HCT116 (cell line): ENCODE measurements at regions not wholly inside any gene's neighbourhood (a gene's known extent, or its start where the extent isn't known, plus 50 kb on each side); places are given as distances from the start of the nearest gene placed in this dataset.

Experiments
- ATAC-seq: fragments of 200-7000 bp; cut with Tn5 transposase; 2 replicates; pipeline ENCODE4 v1.9.1; 2020; ENCODE audit warnings: mild to moderate bottlenecking, moderate library complexity
- BruUV-seq: library from RNA; stranded (reverse); fragments of 400-500 nt; replicated peaks from 2 replicates; lab custom pipeline; 2021; lab: Mats Ljungman, UMichigan
- CTCF ChIA-PET: fragments of 300-600 bp; sonication (Branson Sonifier 250); formaldehyde crosslinking; loops from one replicate; lab custom pipeline; 2021; ENCODE audit warnings: antibody characterized with exemption; lab: Charles Lee
- POLR2A ChIA-PET: fragments of 300-600, 350-600 bp; sonication (Branson Sonifier 250); formaldehyde crosslinking; loops from one replicate; lab custom pipeline; 2021; ENCODE audit warnings: antibody characterized with exemption; lab: Charles Lee
- RAD21 ChIA-PET, 2 experiments: fragments of 300-600 bp; sonication (Branson Sonifier 250); formaldehyde crosslinking; loops; one replicate each; lab custom pipeline; 2023; ENCODE audit warnings: low total read pairs in 2 of 2; ENCODE audit not compliant: uncharacterized antibody in 2 of 2, unreplicated experiment in 2 of 2, low non-redundant PET in 1 of 2; lab: Charles Lee
- DNase-seq: peaks from one replicate; pipeline ENCODE4 v3.0.0-alpha.2; 2010; ENCODE audit warnings: low read depth, low spot score
- H2AFZ ChIP-seq: fragments of 200-600 bp; shearing (Covaris generic), sonication (generic); 2 replicates; pipeline ENCODE4 v1.6.1; 2017; ENCODE audit warnings: low read depth, mixed run types, mixed read lengths, antibody characterized with exemption, low read length; ENCODE audit not compliant: poor library complexity, severe bottlenecking
- H3K27ac ChIP-seq: 2 replicates; pipeline ENCODE4 v1.5.1; 2012; ENCODE audit warnings: low read depth, low read length
- H3K27me3 ChIP-seq: fragments of 200-600 bp; sonication (generic); 2 replicates; pipeline ENCODE4 v1.6.1; 2016; ENCODE audit warnings: mixed run types, low read length, mixed read lengths; ENCODE audit not compliant: insufficient read depth
- H3K36me3 ChIP-seq, 2 experiments: fragments of 200-500 bp in 1 of 2; fragments of 200-600 bp in 1 of 2; sonication (Bioruptor generic) in 1 of 2; sonication (generic) in 1 of 2; 2 replicates each; pipeline versions ENCODE4 v1.5.1 to v1.6.1; 2014 to 2016; ENCODE audit warnings: low read length in 2 of 2, inconsistent platforms in 1 of 2, mixed read lengths in 1 of 2, mixed run types in 1 of 2; ENCODE audit not compliant: insufficient read depth in 2 of 2, control insufficient read depth in 1 of 2
- H3K4me1 ChIP-seq, 2 experiments: fragments of 200-600 bp in 1 of 2; sonication (generic) in 1 of 2; 2 replicates each; pipeline versions ENCODE4 v1.5.1 to v1.6.1; 2012 to 2017; ENCODE audit warnings: low read length in 2 of 2, inconsistent platforms in 1 of 2, mild to moderate bottlenecking in 1 of 2, mixed read lengths in 1 of 2, mixed run types in 1 of 2, moderate library complexity in 1 of 2; ENCODE audit not compliant: insufficient read depth in 2 of 2, control insufficient read depth in 1 of 2
- H3K4me2 ChIP-seq: fragments of 200-600 bp; sonication (generic); 2 replicates; pipeline ENCODE4 v1.6.1; 2017; ENCODE audit warnings: mixed run types, low read length, mixed read lengths
- H3K4me3 ChIP-seq, 2 experiments: fragments of 200-600 bp in 1 of 2; sonication (generic) in 1 of 2; replicated peaks in 1 of 2; 2 replicates each; pipeline ENCODE4 v1.5.1; 2011 to 2016; ENCODE audit warnings: low read length in 2 of 2, control low read depth in 1 of 2, low read depth in 1 of 2, mild to moderate bottlenecking in 1 of 2, mixed read lengths in 1 of 2, mixed run types in 1 of 2
- H3K79me2 ChIP-seq: fragments of 200-600 bp; sonication (generic); 2 replicates; pipeline ENCODE4 v1.6.1; 2017; ENCODE audit warnings: mild to moderate bottlenecking, mixed run types, low read length, moderate library complexity, mixed read lengths; ENCODE audit not compliant: insufficient read depth
- H3K9ac ChIP-seq: fragments of 200-600 bp; sonication (generic); 2 replicates; pipeline ENCODE4 v1.6.1; 2016; ENCODE audit warnings: low read length, mixed read lengths
- H3K9me2 ChIP-seq: fragments of 200-600 bp; sonication (generic), shearing (Covaris generic); 2 replicates; pipeline ENCODE4 v1.6.1; 2017; ENCODE audit warnings: mixed run types, mild to moderate bottlenecking, moderate library complexity; ENCODE audit not compliant: insufficient read depth
- H3K9me3 ChIP-seq, 2 experiments: fragments of 200-500 bp in 1 of 2; fragments of 200-600 bp in 1 of 2; sonication (Bioruptor generic) in 1 of 2; sonication (generic) in 1 of 2; 2 replicates each; pipeline ENCODE4 v1.6.1; 2014 to 2017; ENCODE audit warnings: low read length in 2 of 2, mixed read lengths in 2 of 2, inconsistent platforms in 1 of 2, low read depth in 1 of 2, mild to moderate bottlenecking in 1 of 2, mixed run types in 1 of 2, moderate library complexity in 1 of 2; ENCODE audit not compliant: control insufficient read depth in 1 of 2, insufficient read depth in 1 of 2
- H4K20me1 ChIP-seq: fragments of 200-600 bp; sonication (generic), shearing (Covaris generic); 2 replicates; pipeline ENCODE4 v1.6.1; 2017; ENCODE audit warnings: mixed run types, mild to moderate bottlenecking, moderate library complexity; ENCODE audit not compliant: insufficient read depth
- CBX3 ChIP-seq: IDR thresholded peaks from 2 replicates; pipeline ENCODE4 v1.6.1; 2012; ENCODE audit warnings: low read depth
- CEBPB ChIP-seq: IDR thresholded peaks from 2 replicates; pipeline ENCODE4 v1.6.1; 2012; ENCODE audit warnings: low read depth
- ELF1 ChIP-seq: IDR thresholded peaks from 2 replicates; pipeline ENCODE4 v1.6.1; 2012; ENCODE audit warnings: low read depth, borderline replicate concordance
- EZH2 ChIP-seq: fragments of 200-600 bp; sonication (generic); IDR thresholded peaks from 2 replicates; pipeline ENCODE4 v1.6.1; 2017; ENCODE audit warnings: antibody characterized with exemption, mixed run types
- JUND ChIP-seq: IDR thresholded peaks from 2 replicates; pipeline ENCODE4 v1.6.1; 2012
- POLR2A ChIP-seq: IDR thresholded peaks from 2 replicates; pipeline ENCODE4 v1.7.0; 2011; ENCODE audit warnings: borderline replicate concordance; ENCODE audit not compliant: insufficient read depth, insufficient read length; ENCODE audit errors: extremely low read depth
- POLR2AphosphoS5 ChIP-seq: IDR thresholded peaks from 2 replicates; pipeline ENCODE4 v1.6.1; 2011; ENCODE audit warnings: mild to moderate bottlenecking, low read depth, low read length, moderate library complexity
- RAD21 ChIP-seq: IDR thresholded peaks from 2 replicates; pipeline ENCODE4 v1.6.1; 2012; ENCODE audit warnings: low read depth, mild to moderate bottlenecking
- SIN3A ChIP-seq: IDR thresholded peaks from 2 replicates; pipeline ENCODE4 v1.6.1; 2012; ENCODE audit warnings: low read depth
- SP1 ChIP-seq: IDR thresholded peaks from 2 replicates; pipeline ENCODE4 v1.6.1; 2012; ENCODE audit warnings: low read depth
- SRF ChIP-seq: IDR thresholded peaks from 2 replicates; pipeline ENCODE4 v1.6.1; 2012; ENCODE audit warnings: low read depth
- TCF7L2 ChIP-seq: IDR thresholded peaks from 2 replicates; pipeline ENCODE4 v1.7.0; 2011; ENCODE audit warnings: borderline replicate concordance, inconsistent platforms; ENCODE audit not compliant: insufficient read depth, insufficient read length; ENCODE audit errors: extremely low read depth
- YY1 ChIP-seq: IDR thresholded peaks from 2 replicates; pipeline ENCODE4 v1.6.1; 2011; ENCODE audit warnings: low read length, low read depth, moderate library complexity, mild to moderate bottlenecking; ENCODE audit not compliant: insufficient replicate concordance; ENCODE audit errors: extremely low read depth
- ZFX ChIP-seq: fragments of 450-650 bp; IDR thresholded peaks from 2 replicates; pipeline ENCODE4 v1.6.1; 2017
- ZNF274 ChIP-seq: fragments of 200-500 bp; sonication (Bioruptor generic); IDR thresholded peaks from 2 replicates; pipeline ENCODE4 v1.6.1; 2014; ENCODE audit warnings: mild to moderate bottlenecking, low read depth, low read length, inconsistent platforms
- intact Hi-C: fragments of 100-400 bp; cut with micrococcal nuclease; formaldehyde crosslinking; loops from 2 replicates; pipeline ENCODE4 v1.10.0; 2022
- TF ChIP-seq, protein P1 (sequence below), 3 experiments: fragments of 200-600 bp in 1 of 3; sonication (generic) in 1 of 3; IDR thresholded peaks in 2 of 3; conservative IDR thresholded peaks in 1 of 3; 2 replicates each; pipeline ENCODE4 v1.5.1; 2012 to 2017; ENCODE audit warnings: low read depth in 2 of 3, low read length in 2 of 3, antibody characterized with exemption in 1 of 3, borderline replicate concordance in 1 of 3, control low read depth in 1 of 3, mild to moderate bottlenecking in 1 of 3, mixed read lengths in 1 of 3, mixed run types in 1 of 3, moderate library complexity in 1 of 3; ENCODE audit not compliant: insufficient read depth in 1 of 3

DNA sequence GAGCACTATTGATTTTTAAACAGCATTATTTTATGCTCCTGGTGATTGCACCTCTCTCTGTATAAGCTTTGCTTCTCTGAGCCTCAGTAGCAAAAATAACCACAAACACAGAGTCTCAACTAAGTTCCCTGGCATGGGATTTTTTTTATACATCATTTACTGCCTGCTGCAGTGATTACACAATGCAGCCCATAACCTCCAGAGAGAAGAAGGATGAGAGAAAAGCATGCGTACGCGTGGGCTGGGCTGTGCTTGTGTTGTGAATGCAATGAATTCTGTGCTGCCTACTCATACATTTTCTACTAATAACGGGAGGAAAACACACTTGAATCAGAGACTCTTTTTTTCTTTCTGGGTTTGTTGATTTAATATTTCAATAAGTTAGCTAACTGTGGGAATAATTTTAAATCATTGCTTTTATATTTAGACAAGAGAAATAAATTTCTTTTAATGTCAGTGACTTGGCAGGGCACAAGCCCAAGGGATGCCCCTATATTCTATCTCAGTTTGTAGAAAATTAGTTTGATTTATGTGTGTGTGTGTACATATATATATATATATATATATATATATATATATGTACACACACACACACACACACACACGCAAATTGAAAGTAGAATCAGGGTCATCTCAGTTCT lies 351.5 kb downstream of the MED10 start:
- no peak for TF ChIP-seq SIN3A
- TF ChIP-seq ELF1, result no peak
- H3K79me2 ChIP-seq, result no peaks in the 10 kb centered on the region
- intact Hi-C loops, result no loop called here
- no peaks in the 10 kb centered on the region for H4K20me1 ChIP-seq
- no peak overlapping the region for H3K27ac ChIP-seq
- RAD21 ChIA-PET, result no interaction called here
- H3K36me3 ChIP-seq, result no peaks in the 10 kb centered on the region
- CTCF ChIA-PET, result no interaction called here
- POLR2A ChIA-PET, result no interaction called here
- no peaks in the 10 kb centered on the region for H3K27me3 ChIP-seq
- H3K4me3 ChIP-seq, result no peak overlapping the region
- ATAC-seq (no peak), DNase-seq (no peak)
- H3K4me1 ChIP-seq, result no peaks in the 10 kb centered on the region
- H3K9me3 ChIP-seq, result peaks cover 0 to 5% of the 10 kb centered on the region in 2 experiments; a peak in 1 of 4 replicates
- no peaks in the 10 kb centered on the region for H3K9me2 ChIP-seq
- BruUV-seq, result no TSS peak
- no peak overlapping the region for H3K4me2 ChIP-seq
- no peak overlapping the region for H3K9ac ChIP-seq
- no peak overlapping the region for H2AFZ ChIP-seq

DNA sequence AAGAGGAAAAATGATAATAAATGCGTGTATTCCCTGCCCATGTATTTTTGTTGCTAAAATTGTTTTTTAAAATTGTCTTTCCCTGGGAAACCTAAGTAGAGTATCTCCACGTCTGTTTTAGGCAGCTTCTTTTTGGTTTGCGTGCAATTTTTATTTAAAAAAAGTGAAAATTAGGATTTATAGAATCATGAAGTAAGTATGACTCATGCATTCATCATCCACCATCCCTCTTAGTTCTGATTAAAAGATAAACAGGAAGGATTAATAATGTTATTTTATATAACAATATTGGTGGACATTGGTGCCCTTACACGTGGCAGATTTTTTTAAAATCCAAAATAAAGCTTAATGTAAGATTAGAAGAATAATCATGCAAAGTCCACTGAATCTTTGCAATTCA lies 358.7 kb downstream of the MED10 start:
- no peaks in the 10 kb centered on the region for H4K20me1 ChIP-seq
- no peak overlapping the region for H3K9ac ChIP-seq
- POLR2A ChIA-PET, result no interaction called here
- no peaks in the 10 kb centered on the region for H3K9me3 ChIP-seq
- no peak overlapping the region for H2AFZ ChIP-seq
- no peaks in the 10 kb centered on the region for H3K27me3 ChIP-seq
- RAD21 ChIA-PET, result no interaction called here
- H3K79me2 ChIP-seq, result no peaks in the 10 kb centered on the region
- no peak overlapping the region for H3K4me3 ChIP-seq
- no peaks in the 10 kb centered on the region for H3K4me1 ChIP-seq
- TF ChIP-seq SRF (no peak), POLR2A (no peak), CBX3 (no peak), JUND (no peak), YY1 (no peak), TCF7L2 (no peak), POLR2AphosphoS5 (no peak), SIN3A (no peak), ZFX (no peak), ZNF274 (no peak), EZH2 (no peak), CEBPB (no peak), SP1 (no peak), RAD21 (no peak)
- TF ChIP-seq, protein P1, sequence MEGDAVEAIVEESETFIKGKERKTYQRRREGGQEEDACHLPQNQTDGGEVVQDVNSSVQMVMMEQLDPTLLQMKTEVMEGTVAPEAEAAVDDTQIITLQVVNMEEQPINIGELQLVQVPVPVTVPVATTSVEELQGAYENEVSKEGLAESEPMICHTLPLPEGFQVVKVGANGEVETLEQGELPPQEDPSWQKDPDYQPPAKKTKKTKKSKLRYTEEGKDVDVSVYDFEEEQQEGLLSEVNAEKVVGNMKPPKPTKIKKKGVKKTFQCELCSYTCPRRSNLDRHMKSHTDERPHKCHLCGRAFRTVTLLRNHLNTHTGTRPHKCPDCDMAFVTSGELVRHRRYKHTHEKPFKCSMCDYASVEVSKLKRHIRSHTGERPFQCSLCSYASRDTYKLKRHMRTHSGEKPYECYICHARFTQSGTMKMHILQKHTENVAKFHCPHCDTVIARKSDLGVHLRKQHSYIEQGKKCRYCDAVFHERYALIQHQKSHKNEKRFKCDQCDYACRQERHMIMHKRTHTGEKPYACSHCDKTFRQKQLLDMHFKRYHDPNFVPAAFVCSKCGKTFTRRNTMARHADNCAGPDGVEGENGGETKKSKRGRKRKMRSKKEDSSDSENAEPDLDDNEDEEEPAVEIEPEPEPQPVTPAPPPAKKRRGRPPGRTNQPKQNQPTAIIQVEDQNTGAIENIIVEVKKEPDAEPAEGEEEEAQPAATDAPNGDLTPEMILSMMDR (IDR thresholded peaks at IDR 0.05 in 2 of 3, conservative IDR thresholded peaks at IDR 0.05 in 1 of 3; ENCODE audit: borderline replicate concordance in 1 of 3, insufficient read depth in 1 of 3, low read depth in 2 of 3, low read length in 2 of 3), result no peak
- TF ChIP-seq, all 23 proteins: peak for 0
- ATAC-seq, result no peak
- intact Hi-C loops, result no loop called here
- no TSS peak for BruUV-seq
- Histone ChIP-seq H3K4me2 (no peak overlapping the region), H3K27ac (no peak overlapping the region), H3K36me3 (no peaks in the 10 kb centered on the region), H3K9me2 (no peaks in the 10 kb centered on the region)
- DNase-seq, result no peak
- CTCF ChIA-PET, result no interaction called here
